Cardiac muscle cell (in vitro differentiated cells and primary cell): ENCODE measurements at regions not wholly inside any gene's neighbourhood (a gene's known extent, or its start where the extent isn't known, plus 50 kb on each side); places are given as distances from the start of the nearest gene placed in this dataset.

Experiments used
- DNase-seq, 2 donors: peaks; one replicate each; pipeline versions ENCODE4 v3.0.0 to v3.0.0-alpha.2; 2010 to 2017; ENCODE audit warnings: low read depth in 1 of 2, low spot score in 1 of 2
- H3K27ac ChIP-seq: fragments of 200-600 bp; sonication (generic); 2 replicates; pipeline ENCODE4 v1.5.1; 2016
- H3K27me3 ChIP-seq: fragments of 200-600 bp; sonication (generic); 2 replicates; pipeline ENCODE4 v1.6.0; 2016; ENCODE audit warnings: control low read depth
- H3K36me3 ChIP-seq: fragments of 200-600 bp; sonication (generic); 2 replicates; pipeline ENCODE4 v1.5.1; 2016; ENCODE audit warnings: control low read depth
- H3K4me1 ChIP-seq: fragments of 200-600 bp; sonication (generic); 2 replicates; pipeline ENCODE4 v1.8.1; 2017; ENCODE audit warnings: low read depth, mild to moderate bottlenecking, mixed run types
- H3K4me3 ChIP-seq: fragments of 200-600 bp; sonication (generic); 2 replicates; pipeline ENCODE4 v1.5.1; 2016; ENCODE audit warnings: mild to moderate bottlenecking
- H3K9me3 ChIP-seq: fragments of 200-600 bp; sonication (generic); 2 replicates; pipeline ENCODE4 v1.5.1; 2017; ENCODE audit warnings: low read depth, mild to moderate bottlenecking, control low read depth
- CTCF ChIP-seq: IDR thresholded peaks from 2 replicates; pipeline ENCODE4 v1.5.1; 2012; ENCODE audit warnings: low read depth, mild to moderate bottlenecking, low read length

GRCh38 chr18:77645170-77645872 lies 395.7 kb downstream of the GALR1 start:
- Histone ChIP-seq H3K36me3 (no peaks in the 10 kb centered on the region), H3K4me3 (no peak overlapping the region), H3K27me3 (no peaks in the 10 kb centered on the region), H3K9me3 (no peaks in the 10 kb centered on the region), H3K27ac (no peak overlapping the region), H3K4me1 (no peaks in the 10 kb centered on the region)
- no peak for TF ChIP-seq CTCF
- DNase-seq = no peak

DNA sequence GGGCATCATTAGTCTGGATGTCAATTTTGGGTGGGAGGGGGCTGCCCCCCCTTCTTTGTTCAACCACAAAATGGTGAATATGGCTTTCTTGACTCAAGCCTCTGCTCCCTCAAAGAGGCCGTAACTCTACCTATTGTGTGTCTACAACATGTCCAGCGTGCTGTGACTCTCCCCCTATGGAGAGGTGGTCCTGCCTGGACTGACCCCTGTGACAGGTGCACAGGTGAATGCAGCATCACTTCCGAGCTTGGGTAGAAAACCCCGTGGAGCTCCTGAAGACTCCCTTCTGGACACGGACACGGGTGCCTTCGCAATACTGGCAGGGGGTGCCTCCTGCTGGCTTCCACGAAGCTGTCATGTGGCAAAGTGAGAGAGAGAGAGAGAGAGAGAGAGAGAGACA lies 397.8 kb downstream of the GALR1 start:
- no peaks in the 10 kb centered on the region for H3K4me1 ChIP-seq
- no peaks in the 10 kb centered on the region for H3K36me3 ChIP-seq
- H3K9me3 ChIP-seq = no peaks in the 10 kb centered on the region
- peaks cover 12% of the 10 kb centered on the region for H3K27me3 ChIP-seq
- DNase-seq = no peak
- no peak overlapping the region for H3K27ac ChIP-seq
- no peak for TF ChIP-seq CTCF
- H3K4me3 ChIP-seq = no peak overlapping the region

DNA sequence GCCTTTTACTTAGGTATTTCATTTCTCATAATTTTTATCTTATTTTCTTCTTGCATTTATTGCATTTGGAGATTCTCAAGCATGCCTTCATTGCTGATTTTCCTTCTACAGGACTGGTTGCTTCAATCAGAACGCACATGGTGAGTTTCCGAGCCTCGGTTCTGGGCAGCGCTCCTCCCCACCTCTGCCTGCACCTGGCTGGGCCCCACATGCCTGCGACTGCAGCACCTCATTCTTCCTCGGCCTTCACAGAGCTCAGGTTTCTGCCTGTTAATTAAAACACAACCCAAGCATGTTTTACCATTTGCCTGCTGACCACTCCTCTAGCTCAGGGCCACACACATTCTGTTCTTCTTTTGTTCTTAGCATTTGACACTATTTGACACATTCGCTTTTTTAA lies 398.8 kb downstream of the GALR1 start:
- Histone ChIP-seq H3K27me3 (peaks cover 12% of the 10 kb centered on the region), H3K4me3 (no peak overlapping the region), H3K36me3 (no peaks in the 10 kb centered on the region), H3K9me3 (no peaks in the 10 kb centered on the region), H3K27ac (no peak overlapping the region), H3K4me1 (no peaks in the 10 kb centered on the region)
- no peak for TF ChIP-seq CTCF
- DNase-seq = no peak

- peak; percentile 86 for TF ChIP-seq CTCF
- peak; percentile 66 to 81 for DNase-seq
- Histone ChIP-seq H3K27me3 (peaks cover 12% of the 10 kb centered on the region), H3K27ac (no peak overlapping the region), H3K9me3 (no peaks in the 10 kb centered on the region), H3K36me3 (no peaks in the 10 kb centered on the region), H3K4me3 (no peak overlapping the region), H3K4me1 (no peaks in the 10 kb centered on the region)
Observed at GRCh38 chr18:77650799-77651385, 401.2 kb downstream of the GALR1 start.

GRCh38 chr18:77651441-77651840 lies 401.8 kb downstream of the GALR1 start:
- Histone ChIP-seq H3K9me3 (no peaks in the 10 kb centered on the region), H3K27ac (no peak overlapping the region), H3K36me3 (no peaks in the 10 kb centered on the region), H3K27me3 (peaks cover 12% of the 10 kb centered on the region), H3K4me3 (no peak overlapping the region), H3K4me1 (no peaks in the 10 kb centered on the region)
- TF ChIP-seq CTCF = no peak
- DNase-seq = no peak
